ENCODE measurements at regions not wholly inside any gene's neighbourhood (a gene's known extent, or its start where the extent isn't known, plus 50 kb on each side); places are given as distances from the start of the nearest gene placed in this dataset.

GRCh38 chr11:13836666-13837065 is 125.9 kb upstream of the SPON1 start:
- no peaks in the 10 kb centered on the region for H3K9me3 ChIP-seq
- ATAC-seq (no peak), DNase-seq (no peak), FAIRE-seq (no peak)
- H3K36me3 ChIP-seq: no peaks in the 10 kb centered on the region
- H3K4me3 ChIP-seq: no peak overlapping the region
- intact Hi-C loops (cut with DNase I): no loop called here
- WGBS, 2 donors: 88 to 90% methylated on average over 2 of the region's 2 CpGs
- no peaks in the 10 kb centered on the region for H3K27me3 ChIP-seq
- H3K27ac ChIP-seq: no peak overlapping the region
- TF ChIP-seq CTCF (IDR thresholded peaks at IDR 0.05): no peak
- no peaks in the 10 kb centered on the region for H3K4me1 ChIP-seq

GRCh38 chr11:13837286-13837685 is 125.2 kb upstream of the SPON1 start:
- no peak for TF ChIP-seq CTCF (IDR thresholded peaks at IDR 0.05)
- WGBS, 2 donors: 76 to 78% methylated on average over 2 of the region's 2 CpGs
- Histone ChIP-seq H3K9me3 (no peaks in the 10 kb centered on the region), H3K27me3 (no peaks in the 10 kb centered on the region), H3K36me3 (no peaks in the 10 kb centered on the region), H3K27ac (no peak overlapping the region), H3K4me1 (no peaks in the 10 kb centered on the region), H3K4me3 (no peak overlapping the region)
- FAIRE-seq (no peak), ATAC-seq (no peak), DNase-seq (no peak)
- intact Hi-C loops (cut with DNase I): no loop called here

GRCh38 chr11:13841393-13841792 is 121.1 kb upstream of the SPON1 start:
- no peak for TF ChIP-seq CTCF (IDR thresholded peaks at IDR 0.05)
- Histone ChIP-seq H3K4me1 (no peaks in the 10 kb centered on the region), H3K9me3 (no peaks in the 10 kb centered on the region), H3K27ac (no peak overlapping the region), H3K4me3 (no peak overlapping the region), H3K36me3 (no peaks in the 10 kb centered on the region), H3K27me3 (no peaks in the 10 kb centered on the region)
- intact Hi-C loops (cut with DNase I): no loop called here
- ATAC-seq (no peak), DNase-seq (no peak), FAIRE-seq (no peak)
- WGBS, 2 donors: 56 to 66% methylated on average over 3 of the region's 3 CpGs

DNA sequence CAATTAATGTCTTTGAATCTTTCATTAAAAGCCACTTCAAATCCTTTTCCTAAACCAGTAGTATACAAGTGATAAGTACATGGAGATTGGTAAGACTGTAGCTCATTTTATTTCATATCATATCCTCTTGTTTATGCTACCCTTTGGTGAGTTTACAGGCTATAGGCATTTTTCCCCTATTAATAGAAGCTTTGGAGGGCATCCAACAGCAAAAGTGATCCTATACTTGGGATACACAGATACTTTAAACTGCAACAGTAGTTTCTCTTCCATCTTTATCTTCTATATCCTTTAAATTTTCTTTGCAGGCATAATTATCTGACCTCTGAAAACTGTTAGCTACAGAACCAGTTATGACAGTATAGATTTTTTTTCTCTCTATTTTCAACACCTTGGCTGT is 114.5 kb upstream of the SPON1 start:
- peaks cover 0 to 3% (median 0%) of the 10 kb centered on the region in 4 donors for H3K27me3 ChIP-seq
- no peaks in the 10 kb centered on the region for H3K36me3 ChIP-seq
- ATAC-seq (no peak), FAIRE-seq (no peak), DNase-seq (no peak)
- H3K4me1 ChIP-seq: no peaks in the 10 kb centered on the region
- H3K9me3 ChIP-seq: no peaks in the 10 kb centered on the region
- intact Hi-C loops (cut with DNase I): no loop called here
- no peak for TF ChIP-seq CTCF (IDR thresholded peaks at IDR 0.05)
- H3K4me3 ChIP-seq: no peak overlapping the region
- no peak overlapping the region for H3K27ac ChIP-seq

GRCh38 chr11:13850231-13851005 is 112.1 kb upstream of the SPON1 start:
- no peaks in the 10 kb centered on the region for H3K36me3 ChIP-seq
- ATAC-seq (no peak), DNase-seq (no peak), FAIRE-seq (no peak)
- peaks cover 0 to 3% (median 0%) of the 10 kb centered on the region in 4 donors for H3K27me3 ChIP-seq
- no peak overlapping the region for H3K27ac ChIP-seq
- H3K4me1 ChIP-seq: no peaks in the 10 kb centered on the region
- H3K9me3 ChIP-seq: no peaks in the 10 kb centered on the region
- 46 to 51% methylated on average over 5 of the region's 5 CpGs for WGBS, 2 donors
- TF ChIP-seq CTCF (IDR thresholded peaks at IDR 0.05): no peak
- intact Hi-C loops (cut with DNase I): no loop called here
- no peak overlapping the region for H3K4me3 ChIP-seq

Data from pancreas (tissue), 10 donors.